HUES64 (cell line): ENCODE measurements at regions not wholly inside any gene's neighbourhood (a gene's known extent, or its start where the extent isn't known, plus 50 kb on each side); places are given as distances from the start of the nearest gene placed in this dataset.

Source experiments
- H3K27ac ChIP-seq: 2 replicates; pipeline ENCODE4 v1.7.0; 2013; ENCODE audit warnings: low read depth, low read length, inconsistent platforms
- H3K27me3 ChIP-seq: 2 replicates; pipeline ENCODE4 v1.6.1; 2013; ENCODE audit warnings: mild to moderate bottlenecking, low read length; ENCODE audit not compliant: insufficient read depth
- H3K36me3 ChIP-seq: 2 replicates; pipeline ENCODE4 v1.6.1; 2013; ENCODE audit warnings: mild to moderate bottlenecking, low read length; ENCODE audit not compliant: insufficient read depth
- H3K4me1 ChIP-seq: 2 replicates; pipeline ENCODE4 v1.6.1; 2013; ENCODE audit warnings: mild to moderate bottlenecking, low read length, moderate library complexity; ENCODE audit not compliant: insufficient read depth
- H3K4me3 ChIP-seq: 2 replicates; pipeline ENCODE4 v1.5.1; 2013; ENCODE audit warnings: mild to moderate bottlenecking, low read length, moderate library complexity
- H3K9ac ChIP-seq: 2 replicates; pipeline ENCODE4 v1.6.1; 2013; ENCODE audit warnings: mild to moderate bottlenecking, low read depth, low read length
- H3K9me3 ChIP-seq: 2 replicates; pipeline ENCODE4 v1.6.1; 2013; ENCODE audit warnings: low read depth, low read length; ENCODE audit not compliant: insufficient read depth
- WGBS: fragments of 150-250, 120-280 bp; methylation state at CpG from one replicate; pipeline ENCODE4 v1.1.7; 2013; ENCODE audit warnings: missing lambda C conversion rate; 5-methylcytosine and 5-hydroxymethylcytosine counted together

DNA sequence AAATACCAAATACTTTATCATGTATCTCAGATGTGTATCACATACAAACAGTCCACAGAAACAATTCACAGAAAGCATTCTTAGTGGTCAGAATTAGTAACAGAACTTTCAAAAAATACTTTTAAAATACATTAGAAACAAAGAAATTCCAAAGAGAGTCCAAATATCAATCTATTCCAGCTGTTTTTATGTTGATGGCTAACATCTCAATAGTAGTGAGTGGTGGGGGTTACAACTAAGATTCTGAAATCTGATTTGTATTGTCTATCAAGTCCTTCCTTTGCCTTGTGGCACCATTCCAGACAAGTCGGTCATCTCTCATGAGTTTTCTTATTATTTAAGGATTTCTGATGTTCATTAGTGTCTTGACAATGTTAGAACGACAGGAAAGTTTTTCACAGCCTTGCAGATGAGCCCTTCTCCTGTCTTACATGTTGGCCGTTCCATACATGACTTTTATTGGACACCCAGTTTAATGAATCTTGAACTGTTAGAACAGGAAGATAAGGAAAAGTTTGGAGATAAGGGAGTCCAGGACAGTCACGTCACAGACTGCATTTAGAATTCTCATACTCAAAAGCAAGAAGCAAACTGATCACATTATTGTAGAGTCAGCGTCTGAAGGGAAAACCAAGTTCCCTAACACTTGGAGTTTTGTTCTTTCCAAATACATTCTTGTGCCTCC lies 410.3 kb downstream of the PID1 start:
- no peak overlapping the region for H3K4me3 ChIP-seq
- no peaks in the 10 kb centered on the region for H3K9me3 ChIP-seq
- H3K4me1 ChIP-seq, result no peaks in the 10 kb centered on the region
- H3K36me3 ChIP-seq, result no peaks in the 10 kb centered on the region
- 97% methylated on average over 5 of the region's 5 CpGs for WGBS
- H3K27me3 ChIP-seq, result no peaks in the 10 kb centered on the region
- no peak overlapping the region for H3K9ac ChIP-seq
- no peak overlapping the region for H3K27ac ChIP-seq

DNA sequence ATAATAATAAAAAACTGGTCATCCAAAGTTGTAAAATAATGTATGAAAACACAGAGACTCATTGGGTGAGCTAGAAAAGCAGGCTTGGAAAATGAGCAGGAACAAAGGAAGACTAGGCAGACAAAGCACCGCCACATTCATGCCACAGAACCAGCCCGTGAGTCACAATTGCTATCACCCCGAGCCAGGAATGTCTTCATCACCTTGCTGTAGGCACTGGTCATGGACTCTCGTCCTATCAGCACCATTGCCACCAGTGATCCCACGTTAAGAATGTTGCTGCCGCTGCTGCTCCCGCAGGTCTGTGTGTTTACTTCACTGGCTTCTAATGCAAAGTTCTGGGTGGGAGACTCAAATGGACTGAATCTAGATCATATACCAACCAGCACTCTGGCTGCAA lies 417.9 kb downstream of the PID1 start:
- WGBS, result 86% methylated on average over 7 of the region's 7 CpGs
- Histone ChIP-seq H3K9ac (no peak overlapping the region), H3K4me1 (no peaks in the 10 kb centered on the region)

DNA sequence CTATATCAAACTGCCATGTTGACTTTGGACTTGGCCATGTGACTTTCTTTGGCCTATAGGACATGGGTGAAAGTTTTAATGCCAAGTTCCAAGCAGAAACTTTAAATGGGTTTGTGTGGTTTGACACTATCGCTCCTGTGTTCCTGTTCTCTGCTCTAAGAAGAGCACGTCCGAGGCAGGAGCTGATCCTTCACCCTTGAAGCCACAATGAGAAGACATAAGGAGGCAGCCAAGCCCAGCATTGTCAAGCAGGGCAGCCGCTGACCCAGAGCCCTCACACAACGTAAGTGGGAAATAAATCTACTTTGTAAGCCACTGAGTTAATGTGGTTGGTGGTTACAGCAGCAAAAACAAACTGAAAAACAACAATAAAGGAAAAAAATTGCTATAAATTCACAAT lies 422.4 kb downstream of the PID1 start:
- no peaks in the 10 kb centered on the region for H3K4me1 ChIP-seq
- no peak overlapping the region for H3K9ac ChIP-seq
- H3K36me3 ChIP-seq, result no peaks in the 10 kb centered on the region
- H3K9me3 ChIP-seq, result no peaks in the 10 kb centered on the region
- WGBS, result 91% methylated on average over 5 of the region's 5 CpGs
- no peak overlapping the region for H3K4me3 ChIP-seq
- H3K27me3 ChIP-seq, result no peaks in the 10 kb centered on the region
- no peak overlapping the region for H3K27ac ChIP-seq

More for the DNA sequence above, 417.9 kb downstream of the PID1 start:
- Histone ChIP-seq H3K4me3 (no peak overlapping the region), H3K36me3 (no peaks in the 10 kb centered on the region), H3K27me3 (no peaks in the 10 kb centered on the region), H3K27ac (no peak overlapping the region), H3K9me3 (no peaks in the 10 kb centered on the region)

DNA sequence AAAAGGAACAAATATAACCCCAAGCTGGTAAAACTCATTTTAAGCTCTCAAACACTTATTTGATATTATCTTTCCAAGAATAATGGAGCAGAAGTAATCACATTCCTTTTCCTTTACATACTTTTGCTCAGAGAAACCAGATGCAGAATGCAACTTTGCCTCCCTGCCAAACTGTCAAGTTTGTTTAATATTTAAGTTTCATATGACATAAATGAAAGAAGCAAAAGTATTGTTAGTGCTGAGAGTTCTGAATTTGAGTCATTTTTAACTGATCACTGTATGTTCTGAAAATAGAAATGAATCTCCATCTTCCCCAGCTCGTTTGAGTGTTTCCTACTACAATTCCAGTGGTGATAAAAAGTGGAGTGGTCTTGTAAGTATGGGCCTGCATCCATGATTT lies 423.4 kb downstream of the PID1 start:
- H3K27me3 ChIP-seq, result no peaks in the 10 kb centered on the region
- WGBS, result 100% methylated on average over 1 of the region's 1 CpG
- H3K36me3 ChIP-seq, result no peaks in the 10 kb centered on the region
- H3K9me3 ChIP-seq, result no peaks in the 10 kb centered on the region
- H3K4me3 ChIP-seq, result no peak overlapping the region
- H3K27ac ChIP-seq, result no peak overlapping the region
- no peak overlapping the region for H3K9ac ChIP-seq
- H3K4me1 ChIP-seq, result no peaks in the 10 kb centered on the region

DNA sequence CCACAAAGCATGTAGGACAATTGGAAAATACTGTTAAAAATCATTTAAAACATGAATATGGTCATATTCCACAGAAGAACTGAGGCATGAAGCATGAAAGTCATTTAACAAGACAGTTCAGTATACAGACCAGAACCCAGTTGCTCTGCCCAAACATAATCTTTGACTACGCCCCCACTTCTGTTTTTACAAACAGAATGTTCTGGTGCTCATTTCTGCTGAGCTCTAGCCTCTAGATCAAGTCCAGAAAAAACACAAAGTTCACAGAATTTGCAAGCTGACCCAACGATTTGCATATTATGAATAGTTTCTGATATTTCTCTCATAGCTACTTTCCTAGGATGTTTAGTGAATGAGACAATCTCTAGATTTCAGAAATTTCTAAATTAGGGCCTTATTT lies 424.9 kb downstream of the PID1 start:
- Histone ChIP-seq H3K27ac (no peak overlapping the region), H3K4me1 (no peaks in the 10 kb centered on the region), H3K4me3 (no peak overlapping the region), H3K36me3 (no peaks in the 10 kb centered on the region), H3K9ac (no peak overlapping the region), H3K27me3 (no peaks in the 10 kb centered on the region), H3K9me3 (no peaks in the 10 kb centered on the region)
- 98% methylated on average over 1 of the region's 2 CpGs for WGBS

DNA sequence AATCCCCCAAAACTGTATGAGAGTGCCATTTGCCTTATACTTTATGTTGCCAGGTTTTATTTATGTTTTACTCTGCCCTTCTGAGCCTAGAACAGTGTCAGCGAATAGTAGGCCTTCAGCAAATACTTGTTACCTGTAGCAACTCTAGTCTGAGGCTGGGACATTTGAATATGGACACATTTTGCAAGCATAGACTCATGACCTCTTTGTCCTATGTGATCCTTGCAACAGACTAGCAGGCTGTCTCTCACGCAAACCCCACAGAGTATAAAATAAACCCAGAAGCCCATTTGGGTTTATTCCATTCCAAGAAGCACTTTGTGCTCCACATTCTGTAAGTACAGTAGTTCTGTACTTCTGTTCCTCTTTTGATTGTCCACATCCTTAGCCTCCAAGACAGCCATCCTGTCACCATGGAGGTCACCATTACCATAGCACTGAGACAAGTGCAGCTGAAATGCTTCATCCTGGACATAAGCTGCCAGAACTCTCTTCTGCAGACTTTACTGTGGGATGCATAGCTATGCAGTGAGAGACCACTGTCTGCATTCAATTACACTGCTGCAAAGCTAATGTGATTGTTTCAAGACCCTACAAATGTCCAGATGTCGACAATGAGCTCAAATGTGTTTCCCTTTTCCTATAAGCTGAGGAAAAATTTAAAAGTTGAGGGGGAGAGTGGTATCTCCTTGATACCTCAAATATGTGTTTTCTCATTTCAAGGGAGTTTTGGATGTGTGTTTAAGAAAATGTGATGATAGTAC lies 425.7 kb downstream of the PID1 start:
- Histone ChIP-seq H3K9me3 (no peaks in the 10 kb centered on the region), H3K27ac (no peak overlapping the region), H3K27me3 (no peaks in the 10 kb centered on the region), H3K9ac (no peak overlapping the region), H3K36me3 (no peaks in the 10 kb centered on the region), H3K4me3 (no peak overlapping the region), H3K4me1 (no peaks in the 10 kb centered on the region)
- 98% methylated on average over 3 of the region's 3 CpGs for WGBS

DNA sequence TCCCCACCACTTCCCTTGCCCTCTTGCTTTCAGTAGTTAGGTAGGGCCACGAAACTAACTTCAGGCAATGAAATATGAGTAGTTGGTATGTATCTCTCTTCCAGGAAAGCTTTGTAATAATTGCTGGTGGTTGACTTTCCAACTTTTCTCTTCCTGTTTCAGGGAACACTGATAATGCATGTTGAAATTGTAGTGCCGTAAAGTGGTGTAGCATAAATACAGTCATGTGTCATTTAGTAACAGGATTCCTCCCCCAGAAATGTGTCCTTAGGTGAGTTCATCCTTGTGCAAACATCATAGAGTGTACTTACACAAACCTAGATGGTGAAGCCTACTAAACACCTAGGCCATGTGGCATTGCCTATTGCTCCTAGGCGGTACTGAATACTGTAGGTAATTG lies 429.2 kb downstream of the PID1 start:
- 0 out of 2 replicates have a peak, but pooled peaks cover 4% of the 10 kb centered on the region for H3K4me1 ChIP-seq
- no peaks in the 10 kb centered on the region for H3K27me3 ChIP-seq
- no peak overlapping the region for H3K27ac ChIP-seq
- no peak overlapping the region for H3K4me3 ChIP-seq
- WGBS, result 100% methylated on average over 2 of the region's 3 CpGs
- no peaks in the 10 kb centered on the region for H3K36me3 ChIP-seq
- no peaks in the 10 kb centered on the region for H3K9me3 ChIP-seq
- H3K9ac ChIP-seq, result no peak overlapping the region

DNA sequence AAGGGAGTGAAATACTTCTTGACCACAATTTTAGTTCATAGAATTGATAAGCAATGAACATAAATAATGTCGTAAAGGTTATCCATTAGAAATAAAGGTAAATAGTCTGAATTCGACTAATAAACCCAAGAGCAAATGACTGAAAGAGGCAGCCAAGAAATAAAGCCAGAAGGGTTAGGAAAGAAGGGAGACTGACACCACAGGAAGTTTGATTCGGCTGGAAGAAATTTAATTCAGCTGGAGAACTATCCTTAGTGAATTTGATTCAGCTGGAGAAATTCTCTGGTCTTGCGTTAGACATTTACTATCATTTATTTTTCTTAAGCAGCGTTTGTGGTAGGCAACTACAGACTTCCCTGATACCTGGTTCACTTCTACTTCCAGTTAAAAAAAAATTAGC lies 429.6 kb downstream of the PID1 start:
- Histone ChIP-seq H3K4me1 (0 out of 2 replicates have a peak, but pooled peaks cover 4% of the 10 kb centered on the region), H3K4me3 (no peak overlapping the region), H3K9me3 (no peaks in the 10 kb centered on the region), H3K36me3 (no peaks in the 10 kb centered on the region), H3K27ac (no peak overlapping the region), H3K9ac (no peak overlapping the region), H3K27me3 (no peaks in the 10 kb centered on the region)
- 96% methylated on average over 5 of the region's 5 CpGs for WGBS

DNA sequence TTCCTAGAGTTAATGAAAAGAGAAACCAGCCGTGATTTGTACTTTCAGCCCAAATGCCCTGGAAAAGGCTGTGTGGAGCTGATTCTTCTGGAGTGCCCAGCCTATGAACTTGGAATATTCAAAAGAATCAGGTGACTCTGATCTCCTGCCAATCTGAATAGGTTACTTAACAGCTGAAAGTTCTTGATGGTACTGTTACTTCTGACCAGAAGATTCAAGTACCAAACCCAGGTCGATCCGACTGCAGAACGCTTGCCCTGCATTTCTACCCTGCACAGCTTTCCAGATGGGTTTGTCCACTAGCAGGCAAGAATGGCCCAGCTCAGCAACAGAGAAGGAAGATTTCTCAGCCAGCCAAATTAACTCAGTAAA lies 430.4 kb downstream of the PID1 start:
- H3K9me3 ChIP-seq, result no peaks in the 10 kb centered on the region
- 0 out of 2 replicates have a peak, but pooled peaks cover 4% of the 10 kb centered on the region for H3K4me1 ChIP-seq
- H3K9ac ChIP-seq, result no peak overlapping the region
- 97% methylated on average over 4 of the region's 4 CpGs for WGBS
- H3K27me3 ChIP-seq, result no peaks in the 10 kb centered on the region
- H3K4me3 ChIP-seq, result no peak overlapping the region
- H3K27ac ChIP-seq, result no peak overlapping the region
- no peaks in the 10 kb centered on the region for H3K36me3 ChIP-seq

DNA sequence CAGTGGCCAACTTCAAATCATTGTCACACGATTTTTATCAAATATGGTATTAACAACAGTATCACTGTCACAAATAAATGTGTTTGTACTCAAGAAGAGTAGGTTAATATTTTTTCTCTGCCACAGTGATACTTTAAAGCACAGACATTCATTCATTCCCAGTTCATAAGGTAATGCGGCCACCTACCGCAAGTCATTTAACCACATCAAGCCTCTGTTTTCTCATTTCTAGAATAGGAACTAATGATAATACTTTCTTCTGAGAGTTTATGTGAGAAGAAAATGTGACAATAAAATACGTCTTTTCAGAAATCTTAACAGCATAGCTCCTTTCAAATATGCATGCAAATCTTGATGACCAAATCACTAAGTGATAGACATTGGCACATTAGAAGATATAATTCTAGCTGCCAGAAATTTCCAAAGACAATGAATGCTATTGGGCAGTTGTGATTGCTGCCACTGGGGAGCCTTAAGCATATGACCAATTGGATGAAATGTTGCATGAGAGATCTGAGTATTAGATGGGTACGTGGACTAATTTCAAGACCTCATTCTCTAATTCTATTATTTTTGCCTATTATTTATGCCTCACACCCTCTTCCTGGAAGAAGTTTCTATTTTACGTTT lies 430.9 kb downstream of the PID1 start:
- WGBS, result 100% methylated on average over 5 of the region's 6 CpGs

DNA sequence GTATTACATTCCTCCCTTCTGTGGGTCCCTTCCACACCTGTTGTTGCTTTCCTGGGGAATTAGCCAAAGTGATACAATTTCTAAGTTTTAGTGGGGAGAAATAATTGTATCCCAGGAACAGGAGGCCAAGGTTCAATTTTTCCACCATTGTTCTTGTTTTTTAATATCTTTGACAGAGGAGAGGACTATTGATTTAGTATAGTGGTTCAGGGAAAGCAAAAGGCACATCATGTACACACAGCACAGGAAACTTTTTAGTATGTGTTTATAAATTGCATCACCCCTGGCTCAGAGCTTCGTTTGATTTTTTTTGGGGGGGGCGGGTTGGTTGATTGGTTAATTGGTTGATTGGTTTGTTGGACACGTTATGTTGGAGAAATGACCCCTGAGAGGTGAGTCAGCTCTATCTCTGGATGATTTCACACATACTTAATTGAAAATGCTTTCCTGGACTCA lies 431.6 kb downstream of the PID1 start:
- WGBS, result 95% methylated on average over 3 of the region's 3 CpGs
- no peak overlapping the region for H3K27ac ChIP-seq
- H3K4me1 ChIP-seq, result 0 out of 2 replicates have a peak, but pooled peaks cover 4% of the 10 kb centered on the region
- no peaks in the 10 kb centered on the region for H3K36me3 ChIP-seq
- H3K27me3 ChIP-seq, result no peaks in the 10 kb centered on the region
- no peak overlapping the region for H3K4me3 ChIP-seq
- no peaks in the 10 kb centered on the region for H3K9me3 ChIP-seq
- no peak overlapping the region for H3K9ac ChIP-seq

More for the DNA sequence above, 430.9 kb downstream of the PID1 start:
- no peak overlapping the region for H3K9ac ChIP-seq
- H3K4me1 ChIP-seq, result 0 out of 2 replicates have a peak, but pooled peaks cover 4% of the 10 kb centered on the region
- H3K27me3 ChIP-seq, result no peaks in the 10 kb centered on the region
- no peaks in the 10 kb centered on the region for H3K9me3 ChIP-seq
- no peaks in the 10 kb centered on the region for H3K36me3 ChIP-seq
- no peak overlapping the region for H3K27ac ChIP-seq
- H3K4me3 ChIP-seq, result no peak overlapping the region
